ENCODE measurements at regions not wholly inside any gene's neighbourhood (a gene's known extent, or its start where the extent isn't known, plus 50 kb on each side); places are given as distances from the start of the nearest gene placed in this dataset.

GRCh38 chr22:35172442-35172841 is 84.9 kb upstream of the HMGXB4 start:
- ChIA-PET POLR2A (ENCODE audit: unreplicated experiment) (no interaction called here), CTCF (no interaction called here)
- no peak overlapping the region for H3K4me3 ChIP-seq (ENCODE audit: low read length)
- intact Hi-C loops (cut with micrococcal nuclease): no loop called here
- H3K27me3 ChIP-seq (ENCODE audit: low read length): no peaks in the 10 kb centered on the region
- H3K4me1 ChIP-seq (ENCODE audit: insufficient read depth, low read length): no peaks in the 10 kb centered on the region
- ATAC-seq (no peak), DNase-seq (no peak)
- H4K20me1 ChIP-seq (ENCODE audit: low read length): no peaks in the 10 kb centered on the region
- no peak overlapping the region for H3K9ac ChIP-seq (ENCODE audit: low read length)
- no peaks in the 10 kb centered on the region for H3F3A ChIP-seq (ENCODE audit: low read length, unreplicated experiment)
- BruUV-seq (replicated peaks): no TSS peak
- no peak overlapping the region for H2AFZ ChIP-seq (ENCODE audit: low read length)
- H3K27ac ChIP-seq (ENCODE audit: low read length): no peak overlapping the region
- no peak overlapping the region for H3K4me2 ChIP-seq (ENCODE audit: low read length)
- H3K9me3 ChIP-seq (ENCODE audit: low read length): no peaks in the 10 kb centered on the region
- no peaks in the 10 kb centered on the region for H3K36me3 ChIP-seq (ENCODE audit: low read depth, low read length)
- H3K79me2 ChIP-seq (ENCODE audit: low read length): no peaks in the 10 kb centered on the region
- no peaks in the 10 kb centered on the region for H3K9me2 ChIP-seq (replicated peaks; ENCODE audit: low read length)
- TF ChIP-seq EZH2 (IDR thresholded peaks at IDR 0.05; ENCODE audit: low read length, unreplicated experiment) (no peak), EZH2phosphoT487 (IDR thresholded peaks at IDR 0.05; ENCODE audit: borderline replicate concordance, low read length) (no peak), CTCF (conservative IDR thresholded peaks at IDR 0.05; ENCODE audit: low read depth, low read length) (no peak)

- CTCF ChIA-PET: no interaction called here
- H3K4me3 ChIP-seq (ENCODE audit: low read length): no peak overlapping the region
These were observed 83.6 kb upstream of the HMGXB4 start for GRCh38 chr22:35173655-35174054.

More at GRCh38 chr22:35173655-35174054, 83.6 kb upstream of the HMGXB4 start:
- POLR2A ChIA-PET (ENCODE audit: unreplicated experiment): no interaction called here
- no peaks in the 10 kb centered on the region for H3K9me2 ChIP-seq (replicated peaks; ENCODE audit: low read length)
- H3K4me1 ChIP-seq (ENCODE audit: insufficient read depth, low read length): no peaks in the 10 kb centered on the region
- H3K4me2 ChIP-seq (ENCODE audit: low read length): no peak overlapping the region
- H3K79me2 ChIP-seq (ENCODE audit: low read length): no peaks in the 10 kb centered on the region
- TF ChIP-seq CTCF (conservative IDR thresholded peaks at IDR 0.05; ENCODE audit: low read depth, low read length) (no peak), EZH2phosphoT487 (IDR thresholded peaks at IDR 0.05; ENCODE audit: borderline replicate concordance, low read length) (no peak), EZH2 (IDR thresholded peaks at IDR 0.05; ENCODE audit: low read length, unreplicated experiment) (no peak)
- no TSS peak for BruUV-seq (replicated peaks)
- no peaks in the 10 kb centered on the region for H3K36me3 ChIP-seq (ENCODE audit: low read depth, low read length)
- ATAC-seq (no peak), DNase-seq (no peak)
- no peaks in the 10 kb centered on the region for H3K27me3 ChIP-seq (ENCODE audit: low read length)
- intact Hi-C loops (cut with micrococcal nuclease): no loop called here
- no peak overlapping the region for H2AFZ ChIP-seq (ENCODE audit: low read length)
- H3F3A ChIP-seq (ENCODE audit: low read length, unreplicated experiment): no peaks in the 10 kb centered on the region
- H3K9me3 ChIP-seq (ENCODE audit: low read length): no peaks in the 10 kb centered on the region
- H3K9ac ChIP-seq (ENCODE audit: low read length): no peak overlapping the region
- no peaks in the 10 kb centered on the region for H4K20me1 ChIP-seq (ENCODE audit: low read length)
- H3K27ac ChIP-seq (ENCODE audit: low read length): no peak overlapping the region
